OCI-LY1 (cell line): ENCODE measurements at regions not wholly inside any gene's neighbourhood (a gene's known extent, or its start where the extent isn't known, plus 50 kb on each side); places are given as distances from the start of the nearest gene placed in this dataset.

Experiments used
- H2AFZ ChIP-seq: fragments of 200-600 bp; sonication (generic), shearing (Covaris generic); 2 replicates; pipeline ENCODE4 v1.6.0; 2014; ENCODE audit warnings: antibody characterized with exemption, mild to moderate bottlenecking, low read length
- H3F3A ChIP-seq: fragments of 200-600 bp; sonication (generic), shearing (Covaris generic); 2 replicates; pipeline ENCODE4 v1.6.0; 2014; ENCODE audit warnings: mild to moderate bottlenecking, antibody characterized with exemption, low read length, moderate library complexity; ENCODE audit not compliant: insufficient read depth
- H3K27ac ChIP-seq: fragments of 200-600 bp; sonication (generic); 2 replicates; pipeline ENCODE4 v1.5.1; 2014; ENCODE audit warnings: low read length, mixed run types, mild to moderate bottlenecking, low read depth; ENCODE audit not compliant: poor library complexity, severe bottlenecking
- H3K27me3 ChIP-seq: fragments of 200-600 bp; sonication (generic); 2 replicates; pipeline ENCODE4 v1.6.0; 2014; ENCODE audit warnings: antibody characterized with exemption, mild to moderate bottlenecking, low read length, moderate library complexity; ENCODE audit not compliant: insufficient read depth
- H3K36me3 ChIP-seq: fragments of 200-600 bp; sonication (generic); 2 replicates; pipeline ENCODE4 v1.6.1; 2014; ENCODE audit warnings: mild to moderate bottlenecking, antibody characterized with exemption, low read length, moderate library complexity, mixed read lengths; ENCODE audit not compliant: insufficient read depth
- H3K4me1 ChIP-seq: fragments of 200-600 bp; sonication (generic); 2 replicates; pipeline ENCODE4 v1.5.1; 2014; ENCODE audit warnings: mild to moderate bottlenecking, low read length, moderate library complexity; ENCODE audit not compliant: insufficient read depth, severe bottlenecking
- H3K4me2 ChIP-seq: fragments of 200-600 bp; sonication (generic), shearing (Covaris generic); 2 replicates; pipeline ENCODE4 v1.6.1; 2014; ENCODE audit warnings: low read length
- H3K4me3 ChIP-seq: fragments of 200-600 bp; sonication (generic); 2 replicates; pipeline ENCODE4 v1.5.1; 2014; ENCODE audit warnings: low read length, low read depth, mild to moderate bottlenecking, mixed read lengths; ENCODE audit not compliant: poor library complexity, severe bottlenecking
- H3K79me2 ChIP-seq: fragments of 200-600 bp; shearing (Covaris generic); 2 replicates; pipeline ENCODE4 v1.6.1; 2016; ENCODE audit warnings: mixed run types, low read length, mixed read lengths; ENCODE audit not compliant: insufficient read depth
- H3K9ac ChIP-seq: fragments of 200-600 bp; sonication (generic), shearing (Covaris generic); 2 replicates; pipeline ENCODE4 v1.6.1; 2014; ENCODE audit warnings: mild to moderate bottlenecking, low read length, mixed read lengths
- H3K9me2 ChIP-seq: fragments of 200-600 bp; sonication (generic), shearing (Covaris generic); 2 replicates; pipeline ENCODE4 v1.6.1; 2014; ENCODE audit warnings: low read depth, mild to moderate bottlenecking, low read length, mixed read lengths
- H3K9me3 ChIP-seq: fragments of 200-600 bp; shearing (Covaris generic); 2 replicates; pipeline ENCODE4 v1.6.1; 2014; ENCODE audit warnings: low read length, mixed read lengths
- H4K20me1 ChIP-seq: fragments of 200-600 bp; sonication (generic), shearing (Covaris generic); 2 replicates; pipeline ENCODE4 v1.6.0; 2016; ENCODE audit warnings: mild to moderate bottlenecking, low read length; ENCODE audit not compliant: insufficient read depth
- EZH2 ChIP-seq: fragments of 200-600 bp; sonication (generic), shearing (Covaris generic); IDR thresholded peaks from 2 replicates; pipeline ENCODE4 v1.8.0; 2017; ENCODE audit warnings: borderline replicate concordance, mixed run types, mild to moderate bottlenecking, antibody characterized with exemption, low read length, moderate library complexity, mixed read lengths
- TF ChIP-seq, protein P1 (sequence below): fragments of 200-600 bp; sonication (generic), shearing (Covaris generic); IDR thresholded peaks from 2 replicates; pipeline ENCODE4 v1.5.1; 2017; ENCODE audit warnings: mild to moderate bottlenecking, antibody characterized with exemption, low read length, moderate library complexity, mixed read lengths

GRCh38 chr5:124193371-124193789 is 553.1 kb downstream of the ZNF608 start:
- Histone ChIP-seq H2AFZ (no peak overlapping the region), H3K9me2 (no peaks in the 10 kb centered on the region), H3K79me2 (no peaks in the 10 kb centered on the region), H3F3A (no peaks in the 10 kb centered on the region), H3K4me2 (no peak overlapping the region), H4K20me1 (no peaks in the 10 kb centered on the region), H3K36me3 (no peaks in the 10 kb centered on the region), H3K4me3 (no peak overlapping the region), H3K27ac (no peak overlapping the region), H3K27me3 (no peaks in the 10 kb centered on the region), H3K9me3 (no peaks in the 10 kb centered on the region), H3K4me1 (no peaks in the 10 kb centered on the region), H3K9ac (no peak overlapping the region)
- no peak for TF ChIP-seq EZH2
- TF ChIP-seq, protein P1, sequence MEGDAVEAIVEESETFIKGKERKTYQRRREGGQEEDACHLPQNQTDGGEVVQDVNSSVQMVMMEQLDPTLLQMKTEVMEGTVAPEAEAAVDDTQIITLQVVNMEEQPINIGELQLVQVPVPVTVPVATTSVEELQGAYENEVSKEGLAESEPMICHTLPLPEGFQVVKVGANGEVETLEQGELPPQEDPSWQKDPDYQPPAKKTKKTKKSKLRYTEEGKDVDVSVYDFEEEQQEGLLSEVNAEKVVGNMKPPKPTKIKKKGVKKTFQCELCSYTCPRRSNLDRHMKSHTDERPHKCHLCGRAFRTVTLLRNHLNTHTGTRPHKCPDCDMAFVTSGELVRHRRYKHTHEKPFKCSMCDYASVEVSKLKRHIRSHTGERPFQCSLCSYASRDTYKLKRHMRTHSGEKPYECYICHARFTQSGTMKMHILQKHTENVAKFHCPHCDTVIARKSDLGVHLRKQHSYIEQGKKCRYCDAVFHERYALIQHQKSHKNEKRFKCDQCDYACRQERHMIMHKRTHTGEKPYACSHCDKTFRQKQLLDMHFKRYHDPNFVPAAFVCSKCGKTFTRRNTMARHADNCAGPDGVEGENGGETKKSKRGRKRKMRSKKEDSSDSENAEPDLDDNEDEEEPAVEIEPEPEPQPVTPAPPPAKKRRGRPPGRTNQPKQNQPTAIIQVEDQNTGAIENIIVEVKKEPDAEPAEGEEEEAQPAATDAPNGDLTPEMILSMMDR: no peak

DNA sequence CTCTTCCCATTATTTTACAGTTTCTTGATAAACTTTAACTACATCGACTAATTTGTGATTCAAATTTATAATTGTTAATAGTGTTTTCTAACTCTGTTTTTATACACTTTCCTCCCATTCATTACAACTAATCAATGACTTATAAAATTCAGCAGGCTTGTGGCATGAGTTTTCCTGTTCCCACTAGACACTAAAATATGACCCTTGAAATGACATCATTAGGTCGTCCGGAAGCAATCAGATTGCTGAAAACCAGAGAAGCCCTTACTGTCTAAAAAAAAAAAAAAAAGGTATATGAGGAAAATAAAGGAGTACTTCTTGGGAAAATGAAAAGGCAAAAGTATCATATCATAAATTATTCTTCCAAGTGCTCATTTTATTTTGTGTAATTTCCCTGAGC is 553.7 kb downstream of the ZNF608 start:
- H3K4me3 ChIP-seq: no peak overlapping the region
- TF ChIP-seq, protein P1: no peak
- no peak for TF ChIP-seq EZH2

GRCh38 chr5:124185716-124186115 is 560.7 kb downstream of the ZNF608 start:
- H3F3A ChIP-seq: no peaks in the 10 kb centered on the region
- no peak overlapping the region for H2AFZ ChIP-seq
- no peaks in the 10 kb centered on the region for H3K9me2 ChIP-seq
- H4K20me1 ChIP-seq: no peaks in the 10 kb centered on the region
- no peak overlapping the region for H3K27ac ChIP-seq
- H3K27me3 ChIP-seq: no peaks in the 10 kb centered on the region
- no peaks in the 10 kb centered on the region for H3K79me2 ChIP-seq
- peaks cover under 1% of the 10 kb centered on the region for H3K4me1 ChIP-seq
- TF ChIP-seq EZH2: no peak
- TF ChIP-seq, protein P1: no peak
- no peak overlapping the region for H3K4me3 ChIP-seq
- no peak overlapping the region for H3K4me2 ChIP-seq
- H3K9ac ChIP-seq: no peak overlapping the region
- no peaks in the 10 kb centered on the region for H3K9me3 ChIP-seq
- H3K36me3 ChIP-seq: no peaks in the 10 kb centered on the region

More for the DNA sequence above, 553.7 kb downstream of the ZNF608 start:
- Histone ChIP-seq H3K9me2 (no peaks in the 10 kb centered on the region), H3K4me2 (no peak overlapping the region), H3K9ac (no peak overlapping the region), H4K20me1 (no peaks in the 10 kb centered on the region), H3K27me3 (no peaks in the 10 kb centered on the region), H3K9me3 (no peaks in the 10 kb centered on the region), H3K36me3 (no peaks in the 10 kb centered on the region), H3K27ac (no peak overlapping the region), H2AFZ (no peak overlapping the region), H3F3A (no peaks in the 10 kb centered on the region), H3K79me2 (no peaks in the 10 kb centered on the region), H3K4me1 (no peaks in the 10 kb centered on the region)
